AG10803 (cell line): ENCODE measurements at regions not wholly inside any gene's neighbourhood (a gene's known extent, or its start where the extent isn't known, plus 50 kb on each side); places are given as distances from the start of the nearest gene placed in this dataset.
"Not testable (repeated sequence)": the region's sequence is repeated elsewhere in the genome, so short reads cannot be mapped to it uniquely, and the experiment has no call there.

Experiments
- DNase-seq: peaks from one replicate; pipeline ENCODE4 v3.0.0; 2010; ENCODE audit warnings: low read depth
- H3K4me3 ChIP-seq: 2 replicates; pipeline ENCODE4 v1.5.1; 2011; ENCODE audit warnings: mild to moderate bottlenecking, low read length, control low read depth
- TF ChIP-seq, protein P1 (sequence below): conservative IDR thresholded peaks from 2 replicates; pipeline ENCODE4 v1.5.1; 2011; ENCODE audit warnings: mild to moderate bottlenecking, low read length, control low read depth, inconsistent platforms

DNA sequence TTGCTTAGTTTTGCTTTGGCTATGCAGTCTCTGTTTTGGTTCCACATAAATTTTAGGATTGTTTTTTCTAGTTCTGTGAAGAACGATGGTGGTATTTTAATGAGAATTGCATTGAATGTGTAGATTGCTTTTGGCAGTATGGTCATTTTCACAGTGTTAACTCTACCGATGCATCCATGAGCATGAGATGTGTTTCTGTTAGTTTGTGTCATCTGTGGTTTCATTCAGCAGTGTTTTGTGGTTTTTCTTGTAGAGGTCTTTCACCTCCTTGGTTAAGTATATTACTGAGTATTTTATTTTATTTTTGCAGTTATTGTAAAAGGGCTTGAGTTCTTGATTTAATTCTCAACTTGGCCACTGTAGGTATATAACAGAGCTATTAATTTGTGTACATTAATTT lies 78.2 kb upstream of the ZNF92 start:
- TF ChIP-seq, protein P1, sequence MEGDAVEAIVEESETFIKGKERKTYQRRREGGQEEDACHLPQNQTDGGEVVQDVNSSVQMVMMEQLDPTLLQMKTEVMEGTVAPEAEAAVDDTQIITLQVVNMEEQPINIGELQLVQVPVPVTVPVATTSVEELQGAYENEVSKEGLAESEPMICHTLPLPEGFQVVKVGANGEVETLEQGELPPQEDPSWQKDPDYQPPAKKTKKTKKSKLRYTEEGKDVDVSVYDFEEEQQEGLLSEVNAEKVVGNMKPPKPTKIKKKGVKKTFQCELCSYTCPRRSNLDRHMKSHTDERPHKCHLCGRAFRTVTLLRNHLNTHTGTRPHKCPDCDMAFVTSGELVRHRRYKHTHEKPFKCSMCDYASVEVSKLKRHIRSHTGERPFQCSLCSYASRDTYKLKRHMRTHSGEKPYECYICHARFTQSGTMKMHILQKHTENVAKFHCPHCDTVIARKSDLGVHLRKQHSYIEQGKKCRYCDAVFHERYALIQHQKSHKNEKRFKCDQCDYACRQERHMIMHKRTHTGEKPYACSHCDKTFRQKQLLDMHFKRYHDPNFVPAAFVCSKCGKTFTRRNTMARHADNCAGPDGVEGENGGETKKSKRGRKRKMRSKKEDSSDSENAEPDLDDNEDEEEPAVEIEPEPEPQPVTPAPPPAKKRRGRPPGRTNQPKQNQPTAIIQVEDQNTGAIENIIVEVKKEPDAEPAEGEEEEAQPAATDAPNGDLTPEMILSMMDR, result no peak
- no peak for DNase-seq
- no peak overlapping the region for H3K4me3 ChIP-seq

- H3K4me3 ChIP-seq, DNase-seq: not testable (repeated sequence)
Measured at GRCh38 chr7:65290340-65290739, 83.3 kb upstream of the ZNF92 start.

- DNase-seq, result peak; percentile 3
- H3K4me3 ChIP-seq, result no peak overlapping the region
- TF ChIP-seq, protein P1, result no peak
Measured at GRCh38 chr7:65287023-65287422, 86.6 kb upstream of the ZNF92 start.

DNA sequence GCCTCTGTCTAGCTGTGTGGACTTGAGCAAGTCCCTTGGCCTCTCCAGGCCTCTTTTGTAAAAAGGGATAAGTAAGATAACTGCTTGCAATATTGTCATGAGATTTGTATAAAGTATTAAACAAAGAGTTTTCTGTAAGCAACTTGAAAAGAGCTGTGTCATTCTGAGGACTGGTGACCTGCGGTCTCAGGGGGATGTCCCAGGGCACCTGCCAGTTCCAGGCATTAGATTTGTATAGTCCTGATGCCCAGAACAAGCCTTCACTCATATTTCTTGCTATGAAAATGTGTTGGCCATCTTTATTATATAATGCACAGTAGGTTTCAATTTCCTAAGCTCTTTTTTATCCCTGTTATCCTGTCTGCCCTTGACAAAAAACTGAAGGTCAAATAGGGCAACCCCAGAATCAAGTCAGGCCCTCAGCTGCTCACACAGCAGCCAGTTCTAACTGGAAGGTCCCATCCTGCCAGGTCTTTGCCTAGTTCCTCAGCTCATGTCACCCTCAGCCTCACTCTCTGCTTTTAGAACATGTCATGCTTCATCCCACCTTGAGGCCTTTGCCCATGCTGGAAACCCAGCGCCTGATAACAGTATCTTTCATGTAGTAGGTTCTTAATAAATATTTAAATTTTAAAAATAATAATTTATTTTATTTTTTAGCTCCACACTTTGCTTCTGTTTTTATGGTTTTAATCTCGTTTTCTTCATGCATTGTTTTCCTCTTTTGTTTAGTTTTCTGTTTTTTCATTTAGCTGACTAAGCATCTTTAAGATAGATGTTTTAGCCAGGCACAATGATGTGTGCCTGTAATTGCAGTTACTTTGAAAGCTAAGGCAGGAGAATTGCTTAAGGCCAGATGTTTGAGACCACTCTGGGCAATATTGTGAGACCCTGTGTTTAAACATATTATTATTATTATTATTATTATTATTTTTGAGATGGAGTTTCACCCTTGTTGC lies 87.5 kb upstream of the ZNF92 start:
- DNase-seq, result no peak
- no peak overlapping the region for H3K4me3 ChIP-seq
- TF ChIP-seq, protein P1, result no peak

GRCh38 chr7:65285241-65285640 lies 88.4 kb upstream of the ZNF92 start:
- not testable (repeated sequence) for DNase-seq, H3K4me3 ChIP-seq

DNA sequence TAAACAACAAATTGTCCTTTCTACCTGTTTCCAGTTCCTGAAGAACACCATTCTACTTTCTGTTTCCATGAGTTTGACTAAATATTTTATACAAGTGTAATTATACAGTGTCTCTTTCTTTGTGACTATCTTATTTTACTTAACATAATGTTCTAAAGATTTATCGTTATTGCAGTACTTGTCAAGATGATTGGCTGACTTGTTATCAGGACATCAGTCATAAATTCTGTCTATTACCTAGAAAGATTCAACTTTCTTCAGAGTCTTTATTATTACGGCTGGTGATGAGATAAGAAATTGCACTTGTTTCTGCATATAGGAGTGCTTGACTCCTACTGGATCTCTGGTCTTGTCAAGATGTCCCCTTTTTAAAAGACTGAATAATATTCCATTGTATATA lies 93.9 kb upstream of the ZNF92 start:
- DNase-seq, result no peak
- TF ChIP-seq, protein P1, result no peak

GRCh38 chr7:65276822-65277221 lies 96.8 kb upstream of the ZNF92 start:
- DNase-seq, result no peak
- no peak overlapping the region for H3K4me3 ChIP-seq
- TF ChIP-seq, protein P1, result no peak

More for the DNA sequence above, 93.9 kb upstream of the ZNF92 start:
- no peak overlapping the region for H3K4me3 ChIP-seq

- not testable (repeated sequence) for H3K4me3 ChIP-seq, DNase-seq
Measured at GRCh38 chr7:65271502-65271901, 102.2 kb upstream of the ZNF92 start.
